ENCODE measurements at regions not wholly inside any gene's neighbourhood (a gene's known extent, or its start where the extent isn't known, plus 50 kb on each side); places are given as distances from the start of the nearest gene placed in this dataset.
"Not testable (repeated sequence)": the region's sequence is repeated elsewhere in the genome, so short reads cannot be mapped to it uniquely, and the experiment has no call there.

DNA sequence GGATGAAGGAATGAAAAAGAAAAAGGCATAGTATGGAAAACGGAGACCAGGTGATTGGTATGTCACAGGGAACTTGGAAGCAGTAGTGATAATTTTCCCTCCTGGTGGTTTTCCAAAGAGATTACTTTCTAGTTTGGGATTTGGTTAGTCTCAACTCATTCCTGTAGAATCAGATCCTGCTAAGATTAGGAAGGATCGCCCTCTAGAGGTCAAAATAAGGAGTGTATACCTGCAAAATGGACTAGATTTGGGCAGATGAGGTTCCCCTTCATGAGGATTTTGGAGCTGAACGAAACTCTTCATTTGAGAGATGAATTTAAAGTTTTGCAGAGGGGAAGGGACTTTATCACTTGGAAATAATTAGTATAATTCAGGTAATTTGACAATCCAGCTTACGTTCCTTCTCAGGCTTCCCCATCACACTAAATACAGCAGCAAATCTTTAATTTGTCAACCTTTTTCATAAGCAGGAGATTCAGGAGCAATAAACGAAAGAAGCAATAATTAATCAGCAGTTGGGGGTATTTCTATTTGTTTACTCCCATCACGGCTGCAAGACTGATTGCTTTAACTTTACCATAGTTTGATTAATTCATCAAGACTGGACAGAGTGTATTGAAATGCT is 65.2 kb downstream of the CCDC195 start:
- DNase-seq = peak; percentile 56

DNA sequence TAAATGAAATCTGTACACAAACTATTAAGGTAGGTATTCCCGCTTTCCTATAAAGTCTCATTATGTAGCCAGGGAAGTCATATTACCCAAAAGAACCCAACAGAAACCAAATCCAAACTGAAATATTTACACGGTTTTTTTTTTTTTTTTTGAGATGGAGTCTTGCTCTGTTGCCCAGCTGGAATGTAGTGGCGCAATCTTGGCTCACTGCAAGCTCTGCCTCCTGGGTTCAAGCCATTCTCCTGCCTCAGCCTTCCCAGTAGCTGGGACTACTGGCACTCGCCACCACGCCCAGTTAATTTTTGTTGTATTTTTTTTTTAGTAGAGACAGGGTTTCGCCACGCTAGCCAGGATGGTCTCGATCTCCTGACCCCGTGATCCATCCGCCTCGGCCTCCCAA is 62.5 kb upstream of the CUL3 start:
- DNase-seq = not testable (repeated sequence)

DNA sequence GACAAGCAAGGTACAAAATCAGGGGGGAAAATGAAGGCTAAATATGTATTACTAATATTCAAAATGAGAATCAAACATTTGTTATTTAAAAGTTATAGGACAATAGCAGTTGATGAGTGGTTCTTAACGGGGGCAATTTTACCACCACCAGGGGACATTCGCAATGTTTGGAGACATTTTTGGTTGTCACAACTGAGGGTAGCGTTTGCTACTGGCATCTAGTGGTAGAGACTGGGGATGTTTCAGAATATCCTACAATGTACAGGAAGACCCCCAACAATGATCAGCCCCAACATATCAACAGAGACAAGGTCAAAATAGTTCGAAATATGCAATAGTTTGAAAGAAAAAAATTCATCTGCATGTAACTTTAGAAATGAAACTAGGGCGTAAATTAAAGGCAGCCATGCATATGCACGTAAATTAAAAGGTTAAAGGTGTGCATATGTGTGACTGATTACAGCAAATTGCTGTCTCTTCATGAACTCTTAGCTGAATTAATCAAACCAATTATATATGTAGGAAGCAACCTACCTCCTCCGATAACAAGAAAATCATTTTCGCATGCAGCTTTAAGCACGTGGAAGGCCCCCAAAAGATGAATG is 61.2 kb upstream of the CUL3 start:
- no peak for DNase-seq

DNA sequence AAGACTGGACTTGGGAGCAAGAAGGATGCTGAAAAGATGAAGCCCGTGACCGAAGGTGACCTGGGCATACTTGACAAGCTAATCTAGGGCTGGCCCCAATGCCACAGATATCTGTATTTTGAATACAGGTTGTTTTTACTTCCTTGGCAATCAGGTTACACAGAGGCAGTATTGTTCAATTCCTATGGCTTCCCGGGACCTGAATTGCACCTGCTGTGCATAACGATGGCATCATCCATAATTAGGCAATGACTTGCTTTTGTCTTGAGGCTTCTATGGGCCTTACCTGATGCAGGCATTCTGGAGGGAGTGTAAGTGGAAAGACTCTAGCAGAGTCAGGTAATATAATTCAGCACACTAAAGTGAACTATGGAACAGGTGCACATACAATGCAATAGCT is 60.6 kb upstream of the CUL3 start:
- no peak for DNase-seq

DNA sequence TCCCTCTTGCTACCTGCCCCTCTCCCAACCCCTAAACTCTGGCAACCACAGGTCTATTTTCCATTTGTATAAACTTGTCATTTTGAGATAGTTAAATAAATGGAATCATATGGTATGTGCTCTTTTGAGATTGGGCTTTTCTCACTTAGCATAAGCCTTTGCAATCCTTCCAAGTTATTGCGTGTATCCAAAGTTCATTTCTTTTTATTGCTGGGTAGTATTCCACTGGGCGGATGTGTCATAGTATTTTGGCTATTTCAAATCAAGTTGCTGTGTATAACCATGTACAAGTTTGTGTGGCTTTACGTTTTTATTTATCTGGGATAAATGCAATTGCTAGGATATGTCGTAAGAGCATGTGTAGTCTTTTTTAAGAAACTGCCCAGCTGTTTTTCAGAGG is 55.5 kb upstream of the CUL3 start:
- no peak for DNase-seq

DNA sequence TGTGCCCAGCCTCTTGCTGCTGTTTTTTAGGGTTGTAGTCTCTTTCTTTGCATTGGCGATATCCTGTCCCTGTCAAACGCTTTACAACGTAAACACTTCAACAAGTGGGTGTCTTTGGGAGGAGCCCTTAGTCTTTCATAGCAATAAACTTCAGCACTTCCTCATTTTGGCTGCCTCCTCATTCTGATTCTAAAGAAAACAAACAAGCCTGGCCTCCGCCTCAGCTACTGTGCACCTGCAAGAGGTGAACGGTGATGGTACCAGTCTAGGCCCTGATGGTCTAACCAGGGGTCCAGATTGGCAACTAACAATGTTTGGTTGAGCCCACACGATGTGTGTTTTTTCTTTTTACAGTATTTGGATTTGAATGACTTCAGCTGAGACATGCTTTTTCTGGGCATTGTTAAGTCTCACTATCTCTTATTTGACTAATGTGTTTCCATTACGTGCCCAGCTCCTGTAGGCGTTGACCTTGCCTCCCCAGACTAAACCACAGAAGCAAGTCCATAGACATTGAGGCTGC is 53.2 kb upstream of the CUL3 start:
- DNase-seq = no peak

Data from muscle of arm (tissue), 1 donor.